CD8-positive, alpha-beta memory T cell (primary cell): ENCODE measurements at regions not wholly inside any gene's neighbourhood (a gene's known extent, or its start where the extent isn't known, plus 50 kb on each side); places are given as distances from the start of the nearest gene placed in this dataset.

Experiments
- CTCF ChIA-PET: fragments of 350-600 bp; sonication (Branson Sonifier 250); formaldehyde crosslinking; loops from one replicate; lab custom pipeline; 2021; ENCODE audit warnings: antibody characterized with exemption; lab: Charles Lee
- POLR2A ChIA-PET: fragments of 350-600 bp; sonication (Branson Sonifier 250); formaldehyde crosslinking; loops from one replicate; lab custom pipeline; 2021; ENCODE audit warnings: antibody characterized with exemption; lab: Charles Lee
- DNase-seq, 5 donors: peaks; one replicate each; pipeline versions ENCODE4 v3.0.0 to v3.0.0-alpha.2; 2020 to 2022; ENCODE audit warnings: mixed read lengths in 1 of 5
- H3K27ac ChIP-seq: one replicate; pipeline ENCODE4 v1.7.0; 2013; ENCODE audit warnings: low read depth, mild to moderate bottlenecking, low read length, moderate library complexity
- H3K27me3 ChIP-seq: 2 replicates; pipeline ENCODE4 v1.7.0; 2013; ENCODE audit warnings: low read length, mild to moderate bottlenecking; ENCODE audit not compliant: insufficient read depth, poor library complexity, severe bottlenecking
- H3K36me3 ChIP-seq: 2 replicates; pipeline ENCODE4 v1.7.0; 2013; ENCODE audit warnings: mild to moderate bottlenecking, low read length, moderate library complexity; ENCODE audit not compliant: insufficient read depth
- H3K4me1 ChIP-seq: 2 replicates; pipeline ENCODE4 v1.7.0; 2013; ENCODE audit warnings: mild to moderate bottlenecking, low read length, moderate library complexity; ENCODE audit not compliant: insufficient read depth
- H3K4me3 ChIP-seq: 2 replicates; pipeline ENCODE4 v1.7.0; 2013; ENCODE audit warnings: mild to moderate bottlenecking, low read length
- H3K9me3 ChIP-seq: 2 replicates; pipeline ENCODE4 v1.7.0; 2013; ENCODE audit warnings: mild to moderate bottlenecking, low read length
- H3K27ac Mint-ChIP-seq, 8 donors: one replicate each; pipeline ENCODE4 v1.8.0; 2020 to 2021; ENCODE audit warnings: mixed read lengths in 8 of 8, mild to moderate bottlenecking in 6 of 8, inconsistent platforms in 3 of 8, moderate library complexity in 3 of 8
- H3K27me3 Mint-ChIP-seq, 2 donors: one replicate each; pipeline ENCODE4 v1.8.0; 2020 to 2021; ENCODE audit warnings: mixed read lengths in 2 of 2, mild to moderate bottlenecking in 1 of 2, moderate library complexity in 1 of 2
- H3K36me3 Mint-ChIP-seq, 3 donors: one replicate each; pipeline ENCODE4 v1.8.0; 2020 to 2021; ENCODE audit warnings: mixed read lengths in 3 of 3, inconsistent platforms in 1 of 3, mild to moderate bottlenecking in 1 of 3
- H3K4me1 Mint-ChIP-seq, 3 donors: one replicate each; pipeline ENCODE4 v1.8.0; 2020 to 2021; ENCODE audit warnings: mixed read lengths in 3 of 3, inconsistent platforms in 1 of 3, mild to moderate bottlenecking in 1 of 3
- H3K4me3 Mint-ChIP-seq, 7 donors: one replicate each; pipeline ENCODE4 v1.8.0; 2020 to 2021; ENCODE audit warnings: mixed read lengths in 7 of 7, mild to moderate bottlenecking in 6 of 7, moderate library complexity in 4 of 7, inconsistent platforms in 2 of 7
- H3K9me3 Mint-ChIP-seq, 5 donors: one replicate each; pipeline ENCODE4 v1.8.0; 2020 to 2022; ENCODE audit warnings: mixed read lengths in 5 of 5, mild to moderate bottlenecking in 3 of 5, moderate library complexity in 2 of 5, inconsistent platforms in 1 of 5

DNA sequence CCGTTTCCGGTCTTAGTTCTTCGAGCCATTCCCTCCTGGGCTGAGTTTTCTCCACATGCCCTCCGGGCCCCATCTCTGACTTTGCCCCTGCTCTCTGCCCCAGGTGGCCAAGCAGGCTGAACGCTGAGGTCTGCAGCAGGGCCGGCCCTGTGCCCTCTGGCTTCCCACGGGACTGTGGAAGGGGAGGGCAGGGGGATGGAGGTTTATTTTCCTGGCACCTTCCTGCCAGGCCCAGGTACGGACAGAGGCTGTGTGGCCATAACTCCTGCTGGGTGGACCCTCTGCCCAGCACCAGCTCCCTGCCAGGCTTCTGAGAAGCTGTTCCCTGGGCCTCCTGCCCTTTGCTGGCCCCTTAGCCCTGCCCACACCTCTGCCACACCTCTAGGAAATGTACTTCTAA, 164.0 kb downstream of the TFCP2L1 start:
- H3K27me3 Mint-ChIP-seq, result peaks cover 8 to 9% of the 10 kb centered on the region in 2 donors
- H3K9me3 Mint-ChIP-seq, result peaks cover 0 to 2% (median 0%) of the 10 kb centered on the region in 5 donors
- H3K36me3 Mint-ChIP-seq, result no peaks in the 10 kb centered on the region
- no peaks in the 10 kb centered on the region for H3K27me3 ChIP-seq
- H3K4me1 ChIP-seq, result no peaks in the 10 kb centered on the region
- H3K27ac Mint-ChIP-seq, result no peak overlapping the region
- no peaks in the 10 kb centered on the region for H3K36me3 ChIP-seq
- CTCF ChIA-PET, result no interaction called here
- H3K27ac ChIP-seq, result no peak overlapping the region
- POLR2A ChIA-PET, result no interaction called here
- no peak overlapping the region for H3K4me3 ChIP-seq
- no peaks in the 10 kb centered on the region for H3K4me1 Mint-ChIP-seq
- DNase-seq, result no peak
- no peaks in the 10 kb centered on the region for H3K9me3 ChIP-seq
- H3K4me3 Mint-ChIP-seq, result no peak overlapping the region

- POLR2A ChIA-PET, result no interaction called here
- CTCF ChIA-PET, result no interaction called here
- H3K9me3 Mint-ChIP-seq, result peaks cover 0 to 2% (median 0%) of the 10 kb centered on the region in 5 donors
Measured at GRCh38 chr2:121121661-121122060, 163.3 kb downstream of the TFCP2L1 start.

GRCh38 chr2:121123268-121123667, 161.7 kb downstream of the TFCP2L1 start:
- Histone ChIP-seq H3K4me1 (no peaks in the 10 kb centered on the region), H3K9me3 (no peaks in the 10 kb centered on the region), H3K36me3 (no peaks in the 10 kb centered on the region), H3K27me3 (no peaks in the 10 kb centered on the region), H3K27ac (no peak overlapping the region), H3K4me3 (no peak overlapping the region)
- peaks cover 0 to 2% (median 0%) of the 10 kb centered on the region in 5 donors for H3K9me3 Mint-ChIP-seq
- no peaks in the 10 kb centered on the region for H3K4me1 Mint-ChIP-seq
- peaks cover 8 to 9% of the 10 kb centered on the region in 2 donors for H3K27me3 Mint-ChIP-seq
- DNase-seq, result no peak
- no peak overlapping the region for H3K4me3 Mint-ChIP-seq
- H3K36me3 Mint-ChIP-seq, result no peaks in the 10 kb centered on the region
- ChIA-PET POLR2A (no interaction called here), CTCF (no interaction called here)
- H3K27ac Mint-ChIP-seq, result no peak overlapping the region

More at GRCh38 chr2:121121661-121122060, 163.3 kb downstream of the TFCP2L1 start:
- Histone ChIP-seq H3K4me3 (no peak overlapping the region), H3K4me1 (no peaks in the 10 kb centered on the region), H3K27me3 (no peaks in the 10 kb centered on the region), H3K9me3 (no peaks in the 10 kb centered on the region), H3K27ac (no peak overlapping the region), H3K36me3 (no peaks in the 10 kb centered on the region)
- no peaks in the 10 kb centered on the region for H3K4me1 Mint-ChIP-seq
- no peak overlapping the region for H3K27ac Mint-ChIP-seq
- no peaks in the 10 kb centered on the region for H3K36me3 Mint-ChIP-seq
- no peak overlapping the region for H3K4me3 Mint-ChIP-seq
- peaks cover 8 to 9% of the 10 kb centered on the region in 2 donors for H3K27me3 Mint-ChIP-seq
- no peak for DNase-seq

- H3K36me3 Mint-ChIP-seq, result no peaks in the 10 kb centered on the region
- Histone ChIP-seq H3K36me3 (no peaks in the 10 kb centered on the region), H3K4me3 (no peak overlapping the region), H3K27me3 (no peaks in the 10 kb centered on the region), H3K9me3 (no peaks in the 10 kb centered on the region), H3K27ac (no peak overlapping the region), H3K4me1 (no peaks in the 10 kb centered on the region)
- H3K9me3 Mint-ChIP-seq, result peaks cover 0 to 2% (median 0%) of the 10 kb centered on the region in 5 donors
- ChIA-PET POLR2A (no interaction called here), CTCF (no interaction called here)
- no peak for DNase-seq
- no peak overlapping the region for H3K4me3 Mint-ChIP-seq
- H3K27ac Mint-ChIP-seq, result no peak overlapping the region
- no peaks in the 10 kb centered on the region for H3K4me1 Mint-ChIP-seq
- peaks cover 8 to 9% of the 10 kb centered on the region in 2 donors for H3K27me3 Mint-ChIP-seq
Measured at GRCh38 chr2:121124330-121124729, 160.7 kb downstream of the TFCP2L1 start.

DNA sequence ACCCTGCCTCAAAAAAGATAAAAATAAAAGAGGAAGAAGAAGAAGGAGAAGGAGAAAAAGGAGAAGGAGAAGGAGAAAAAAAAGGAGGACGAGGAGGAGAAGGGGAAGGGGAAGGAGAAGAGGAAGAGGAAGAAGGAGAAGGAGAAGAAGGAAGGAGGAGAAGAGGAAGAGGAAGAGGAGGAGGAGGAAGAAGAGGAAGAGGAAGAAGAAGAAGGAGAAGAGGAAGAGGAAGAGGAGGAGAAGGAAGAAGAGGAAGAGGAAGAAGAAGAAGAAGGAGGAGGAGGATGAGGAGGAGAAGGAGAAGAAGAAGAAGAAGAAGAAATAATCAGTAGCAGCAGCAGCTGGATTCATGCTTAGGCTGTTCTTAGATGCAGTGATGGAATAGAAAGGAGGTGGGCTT, 159.7 kb downstream of the TFCP2L1 start:
- Histone ChIP-seq H3K27me3 (no peaks in the 10 kb centered on the region), H3K27ac (no peak overlapping the region), H3K4me1 (no peaks in the 10 kb centered on the region), H3K4me3 (no peak overlapping the region), H3K9me3 (no peaks in the 10 kb centered on the region), H3K36me3 (no peaks in the 10 kb centered on the region)
- Mint-ChIP-seq H3K9me3 (peaks cover 0 to 2% (median 0%) of the 10 kb centered on the region in 5 donors), H3K27me3 (peaks cover 8 to 9% of the 10 kb centered on the region in 2 donors), H3K4me1 (no peaks in the 10 kb centered on the region), H3K36me3 (no peaks in the 10 kb centered on the region), H3K4me3 (no peak overlapping the region), H3K27ac (no peak overlapping the region)
- POLR2A ChIA-PET, result no interaction called here
- CTCF ChIA-PET, result interaction anchor here (0.7 kb wide), 1 partner anchor 358 kb away, joined by 3 read pairs; no protein-coding TSS in a partner anchor
- no peak for DNase-seq

DNA sequence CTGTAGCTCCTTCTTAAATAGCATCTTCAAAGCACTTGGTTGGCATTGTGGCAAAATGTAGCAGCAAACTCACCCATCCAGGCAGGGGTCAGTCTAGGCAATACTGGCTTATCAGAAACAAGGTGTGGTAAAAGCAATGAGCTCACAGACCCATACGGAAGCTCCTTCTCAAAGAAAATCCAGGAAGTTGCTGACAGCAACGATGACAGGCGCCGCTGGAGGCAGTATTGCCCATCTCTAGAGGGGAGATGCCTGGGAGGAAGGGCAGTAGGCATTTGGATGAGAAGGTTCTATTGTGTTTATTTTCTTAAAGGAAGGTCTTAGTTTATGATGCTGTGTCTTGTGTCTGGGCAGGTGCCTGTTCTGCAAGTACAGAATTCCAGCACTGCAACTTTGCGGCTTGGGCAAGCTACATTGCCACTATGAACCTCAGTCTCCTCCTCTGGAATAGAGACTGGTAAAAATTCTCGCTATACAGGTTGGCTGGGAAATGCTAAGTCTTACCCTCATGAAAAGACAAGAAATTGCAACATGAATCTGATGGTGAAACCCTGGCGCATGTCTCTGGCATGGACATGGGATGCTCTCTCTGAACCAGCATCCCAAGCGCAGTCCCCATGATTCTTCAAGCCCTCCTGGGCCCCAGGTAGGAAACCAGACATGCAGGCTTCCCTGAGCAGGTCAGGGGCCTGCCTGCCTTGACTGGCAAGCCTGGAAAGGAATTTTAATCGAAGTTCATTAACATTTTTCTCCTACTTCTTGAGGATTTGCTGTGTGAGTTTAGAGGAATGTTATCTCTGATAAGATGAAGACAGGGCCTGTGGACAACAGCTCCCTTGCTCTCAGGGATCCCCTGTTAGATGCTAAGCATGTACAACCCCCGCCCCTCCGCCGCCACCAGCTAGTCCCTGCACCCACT, 156.0 kb downstream of the TFCP2L1 start:
- POLR2A ChIA-PET, result no interaction called here

GRCh38 chr2:121129692-121130091, 155.3 kb downstream of the TFCP2L1 start:
- Mint-ChIP-seq H3K36me3 (no peaks in the 10 kb centered on the region), H3K4me3 (no peak overlapping the region), H3K9me3 (peaks cover 0 to 2% (median 0%) of the 10 kb centered on the region in 5 donors), H3K27ac (no peak overlapping the region), H3K4me1 (no peaks in the 10 kb centered on the region), H3K27me3 (peaks cover 0 to 5% of the 10 kb centered on the region in 2 donors)
- H3K4me1 ChIP-seq, result no peaks in the 10 kb centered on the region
- H3K4me3 ChIP-seq, result no peak overlapping the region
- DNase-seq, result no peak
- ChIA-PET CTCF (no interaction called here), POLR2A (no interaction called here)
- H3K36me3 ChIP-seq, result no peaks in the 10 kb centered on the region
- no peaks in the 10 kb centered on the region for H3K27me3 ChIP-seq
- no peaks in the 10 kb centered on the region for H3K9me3 ChIP-seq
- no peak overlapping the region for H3K27ac ChIP-seq

More for the DNA sequence above, 156.0 kb downstream of the TFCP2L1 start:
- no peaks in the 10 kb centered on the region for H3K9me3 ChIP-seq
- H3K4me1 ChIP-seq, result no peaks in the 10 kb centered on the region
- no peaks in the 10 kb centered on the region for H3K4me1 Mint-ChIP-seq
- H3K27me3 ChIP-seq, result no peaks in the 10 kb centered on the region
- H3K27ac Mint-ChIP-seq, result no peak overlapping the region
- no peaks in the 10 kb centered on the region for H3K36me3 Mint-ChIP-seq
- CTCF ChIA-PET, result interaction anchor here (1.7 kb wide), 1 partner anchor 13 kb away, joined by 3 read pairs; no protein-coding TSS in a partner anchor
- DNase-seq, result no peak
- H3K27ac ChIP-seq, result no peak overlapping the region
- no peaks in the 10 kb centered on the region for H3K9me3 Mint-ChIP-seq
- no peak overlapping the region for H3K4me3 ChIP-seq
- peaks cover 0 to 5% of the 10 kb centered on the region in 2 donors for H3K27me3 Mint-ChIP-seq
- no peak overlapping the region for H3K4me3 Mint-ChIP-seq
- H3K36me3 ChIP-seq, result no peaks in the 10 kb centered on the region

GRCh38 chr2:121130301-121130850, 154.6 kb downstream of the TFCP2L1 start:
- H3K9me3 ChIP-seq, result no peaks in the 10 kb centered on the region
- no peak for DNase-seq
- Mint-ChIP-seq H3K9me3 (peaks cover 0 to 2% (median 0%) of the 10 kb centered on the region in 5 donors), H3K27me3 (peaks cover 0 to 3% of the 10 kb centered on the region in 2 donors), H3K36me3 (no peaks in the 10 kb centered on the region), H3K4me1 (no peaks in the 10 kb centered on the region), H3K27ac (no peak overlapping the region), H3K4me3 (no peak overlapping the region)
- POLR2A ChIA-PET, result no interaction called here
- no peaks in the 10 kb centered on the region for H3K27me3 ChIP-seq
- H3K36me3 ChIP-seq, result no peaks in the 10 kb centered on the region
- no peak overlapping the region for H3K27ac ChIP-seq
- H3K4me3 ChIP-seq, result no peak overlapping the region
- CTCF ChIA-PET, result no interaction called here
- H3K4me1 ChIP-seq, result no peaks in the 10 kb centered on the region
